Mesenchymal stem cell (in vitro differentiated cells and primary cell): ENCODE measurements at regions not wholly inside any gene's neighbourhood (a gene's known extent, or its start where the extent isn't known, plus 50 kb on each side); places are given as distances from the start of the nearest gene placed in this dataset.
A peak's percentile ranks its signal among the peaks of the same experiment; 100 is the strongest.

Experiments
- DNase-seq: peaks from one replicate; pipeline ENCODE4 v3.0.0-alpha.2; 2013
- H2AFZ ChIP-seq: one replicate; pipeline ENCODE4 v1.6.1; 2013; ENCODE audit warnings: low read depth, mild to moderate bottlenecking, control low read depth, inconsistent platforms, low read length, moderate library complexity
- H2AK5ac ChIP-seq: 2 replicates; pipeline ENCODE4 v1.6.1; 2013; ENCODE audit warnings: low read length, moderate library complexity, mild to moderate bottlenecking, inconsistent platforms; ENCODE audit not compliant: severe bottlenecking
- H2BK120ac ChIP-seq: one replicate; pipeline ENCODE4 v1.6.1; 2013; ENCODE audit warnings: low read depth, mild to moderate bottlenecking, inconsistent platforms, low read length, moderate library complexity
- H2BK12ac ChIP-seq, 2 experiments: one replicate each; pipeline ENCODE4 v1.6.1; 2013; ENCODE audit warnings: inconsistent platforms in 2 of 2, low read length in 2 of 2, mild to moderate bottlenecking in 2 of 2, moderate library complexity in 2 of 2, control low read depth in 1 of 2
- H2BK15ac ChIP-seq: one replicate; pipeline ENCODE4 v1.6.1; 2013; ENCODE audit warnings: mild to moderate bottlenecking, low read depth, inconsistent platforms; ENCODE audit not compliant: poor library complexity, severe bottlenecking
- H2BK5ac ChIP-seq: 2 replicates; pipeline ENCODE4 v1.6.1; 2013; ENCODE audit warnings: low read depth, mild to moderate bottlenecking, low read length, control low read depth, inconsistent platforms; ENCODE audit not compliant: poor library complexity, severe bottlenecking
- H3K14ac ChIP-seq, 2 experiments: one replicate each; pipeline ENCODE4 v1.6.1; 2013; ENCODE audit warnings: inconsistent platforms in 2 of 2, low read length in 2 of 2, control low read depth in 1 of 2, mild to moderate bottlenecking in 1 of 2, moderate library complexity in 1 of 2
- H3K18ac ChIP-seq, 2 experiments: one replicate each; pipeline ENCODE4 v1.6.1; 2013; ENCODE audit warnings: inconsistent platforms in 2 of 2, low read length in 2 of 2, control low read depth in 1 of 2, low read depth in 1 of 2, mild to moderate bottlenecking in 1 of 2
- H3K23ac ChIP-seq, 2 experiments: one replicate each; pipeline ENCODE4 v1.6.1; 2013; ENCODE audit warnings: inconsistent platforms in 2 of 2, low read length in 2 of 2, mild to moderate bottlenecking in 2 of 2, moderate library complexity in 2 of 2, control low read depth in 1 of 2
- H3K27ac ChIP-seq: 2 replicates; pipeline ENCODE4 v1.5.1; 2013; ENCODE audit warnings: mild to moderate bottlenecking, moderate library complexity, low read length, control low read depth, inconsistent platforms; ENCODE audit not compliant: poor library complexity, severe bottlenecking
- H3K27me3 ChIP-seq, 2 experiments: 2 replicates each; pipeline versions ENCODE4 v1.6.1 to v1.7.0; 2013; ENCODE audit warnings: low read length in 2 of 2, mild to moderate bottlenecking in 2 of 2, moderate library complexity in 2 of 2, control low read depth in 1 of 2, inconsistent platforms in 1 of 2; ENCODE audit not compliant: control insufficient read depth in 1 of 2, insufficient read depth in 1 of 2
- H3K36me3 ChIP-seq, 2 experiments: 2 replicates each; pipeline versions ENCODE4 v1.6.1 to v1.7.0; 2013; ENCODE audit warnings: low read length in 2 of 2, control low read depth in 1 of 2, inconsistent platforms in 1 of 2, low read depth in 1 of 2, mild to moderate bottlenecking in 1 of 2; ENCODE audit not compliant: insufficient read depth in 2 of 2, control insufficient read depth in 1 of 2
- H3K4ac ChIP-seq, 2 experiments: one replicate each; pipeline ENCODE4 v1.6.1; 2013; ENCODE audit warnings: inconsistent platforms in 2 of 2, low read length in 2 of 2, mild to moderate bottlenecking in 2 of 2, moderate library complexity in 2 of 2, control low read depth in 1 of 2, low read depth in 1 of 2
- H3K4me1 ChIP-seq: 2 replicates; pipeline ENCODE4 v1.6.1; 2013; ENCODE audit warnings: low read depth, low read length, control low read depth; ENCODE audit not compliant: control insufficient read depth, insufficient read depth
- H3K4me2 ChIP-seq: 2 replicates; pipeline ENCODE4 v1.6.1; 2013; ENCODE audit warnings: low read length, mild to moderate bottlenecking, inconsistent platforms; ENCODE audit not compliant: poor library complexity, severe bottlenecking
- H3K4me3 ChIP-seq, 2 experiments: 2 replicates each; pipeline versions ENCODE4 v1.5.1 to v1.7.0; 2013; ENCODE audit warnings: low read length in 2 of 2, mild to moderate bottlenecking in 2 of 2, control low read depth in 1 of 2, low read depth in 1 of 2; ENCODE audit not compliant: insufficient read depth in 1 of 2
- H3K79me1 ChIP-seq: replicated peaks from 2 replicates; pipeline ENCODE4 v1.6.1; 2013; ENCODE audit warnings: mild to moderate bottlenecking, control low read depth, low read length, inconsistent platforms; ENCODE audit not compliant: poor library complexity, severe bottlenecking
- H3K9ac ChIP-seq: 2 replicates; pipeline ENCODE4 v1.7.0; 2013; ENCODE audit warnings: mild to moderate bottlenecking, low read length, moderate library complexity
- H3K9me3 ChIP-seq: 2 replicates; pipeline ENCODE4 v1.7.0; 2013; ENCODE audit warnings: mild to moderate bottlenecking, low read length; ENCODE audit not compliant: control insufficient read depth
- H4K8ac ChIP-seq: one replicate; pipeline ENCODE4 v1.6.1; 2013; ENCODE audit warnings: inconsistent platforms, mild to moderate bottlenecking, low read length, moderate library complexity
- H4K91ac ChIP-seq: one replicate; pipeline ENCODE4 v1.6.1; 2013; ENCODE audit warnings: mild to moderate bottlenecking, low read length, inconsistent platforms
- WGBS: methylation state at CpG from one replicate; pipeline ENCODE4 v1.1.7; 2013; ENCODE audit warnings: mixed read lengths; 5-methylcytosine and 5-hydroxymethylcytosine counted together

DNA sequence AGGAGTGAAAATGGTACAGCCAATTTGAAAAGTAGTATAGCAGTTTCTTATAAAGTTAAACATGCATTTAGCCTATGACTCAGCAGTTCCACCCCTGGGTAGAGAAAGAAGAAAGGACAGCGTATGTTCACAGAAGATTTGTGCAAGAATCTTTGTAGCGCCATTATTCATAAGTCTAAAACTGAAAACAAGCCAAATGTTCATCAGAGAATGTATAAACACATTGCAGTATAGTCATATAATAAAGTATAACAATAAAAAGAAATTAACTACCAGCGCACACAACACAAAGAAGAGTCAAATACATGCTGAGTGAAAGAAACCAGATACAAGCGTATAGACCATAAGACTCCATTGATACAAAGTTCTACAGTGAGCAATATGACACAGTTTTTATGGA, 294.0 kb downstream of the SAMD5 start:
- H3K4me1 ChIP-seq, result no peaks in the 10 kb centered on the region

DNA sequence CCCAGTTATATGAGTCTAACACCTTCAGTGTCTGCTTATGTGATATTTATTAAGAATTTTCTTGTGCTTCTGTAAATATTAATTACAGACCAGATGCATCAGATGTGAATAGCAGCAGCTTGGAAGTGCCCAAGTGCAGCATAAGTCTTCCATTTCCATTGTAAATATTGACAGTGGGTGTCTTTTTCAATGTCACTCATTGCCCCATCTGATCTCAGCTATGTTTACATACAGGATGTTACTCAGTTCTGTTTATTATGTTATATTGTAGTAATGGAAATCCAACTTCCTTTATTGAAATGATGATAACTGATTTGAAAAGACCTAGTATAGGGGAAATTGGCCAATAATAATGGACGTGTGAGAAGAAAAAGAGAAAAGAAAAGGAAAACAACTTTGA, 296.7 kb downstream of the SAMD5 start:
- no peaks in the 10 kb centered on the region for H3K79me1 ChIP-seq
- no peak for DNase-seq
- no peaks in the 10 kb centered on the region for H3K36me3 ChIP-seq
- H3K9ac ChIP-seq, result no peak overlapping the region
- H2BK12ac ChIP-seq, result no peak overlapping the region
- no peaks in the 10 kb centered on the region for H3K27me3 ChIP-seq
- no peaks in the 10 kb centered on the region for H3K4me1 ChIP-seq
- no peak overlapping the region for H4K8ac ChIP-seq
- no peak overlapping the region for H3K27ac ChIP-seq
- no peak overlapping the region for H3K14ac ChIP-seq
- H3K9me3 ChIP-seq, result peaks cover 5% of the 10 kb centered on the region
- no peak overlapping the region for H3K4me2 ChIP-seq
- no peak overlapping the region for H2BK5ac ChIP-seq
- H2AK5ac ChIP-seq, result no peak overlapping the region
- no peak overlapping the region for H2BK15ac ChIP-seq
- H2AFZ ChIP-seq, result no peak overlapping the region
- no peak overlapping the region for H3K18ac ChIP-seq
- H3K23ac ChIP-seq, result no peak overlapping the region
- 75% methylated on average over 1 of the region's 1 CpG for WGBS
- H4K91ac ChIP-seq, result no peak overlapping the region
- H3K4ac ChIP-seq, result no peak overlapping the region
- H3K4me3 ChIP-seq, result no peak overlapping the region
- no peak overlapping the region for H2BK120ac ChIP-seq

More for the DNA sequence above, 294.0 kb downstream of the SAMD5 start:
- no peak overlapping the region for H3K4me3 ChIP-seq
- H3K23ac ChIP-seq, result no peak overlapping the region
- no peak overlapping the region for H2BK5ac ChIP-seq
- H3K9me3 ChIP-seq, result peaks cover 5% of the 10 kb centered on the region
- 100% methylated on average over 2 of the region's 4 CpGs for WGBS
- DNase-seq, result peak; percentile 26
- H3K14ac ChIP-seq, result no peak overlapping the region
- no peak overlapping the region for H3K9ac ChIP-seq
- H2AFZ ChIP-seq, result no peak overlapping the region
- H3K36me3 ChIP-seq, result no peaks in the 10 kb centered on the region
- H4K91ac ChIP-seq, result no peak overlapping the region
- H3K27me3 ChIP-seq, result no peaks in the 10 kb centered on the region
- no peak overlapping the region for H3K4me2 ChIP-seq
- no peak overlapping the region for H2BK15ac ChIP-seq
- no peaks in the 10 kb centered on the region for H3K79me1 ChIP-seq
- H3K27ac ChIP-seq, result no peak overlapping the region
- H2AK5ac ChIP-seq, result no peak overlapping the region
- no peak overlapping the region for H2BK12ac ChIP-seq
- no peak overlapping the region for H3K4ac ChIP-seq
- no peak overlapping the region for H2BK120ac ChIP-seq
- no peak overlapping the region for H3K18ac ChIP-seq
- no peak overlapping the region for H4K8ac ChIP-seq

DNA sequence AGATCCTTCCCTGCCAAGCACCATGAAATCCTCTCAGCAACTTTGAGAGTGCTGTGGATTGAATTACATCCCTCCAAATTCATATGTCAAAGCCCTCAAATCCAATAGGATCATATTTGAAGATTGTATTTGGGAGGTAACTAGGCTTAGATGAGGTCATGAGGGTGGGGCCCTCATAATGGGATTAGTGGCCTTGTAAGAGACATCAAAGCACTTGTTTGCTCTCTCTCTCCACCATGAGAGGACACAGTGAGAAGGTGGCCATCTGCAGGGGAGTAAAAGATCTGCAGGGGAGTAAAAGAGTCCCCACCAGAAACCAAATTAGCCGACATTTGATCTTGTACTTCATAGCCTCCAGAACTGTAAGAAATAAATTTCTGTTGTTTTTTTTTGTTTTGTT, 298.2 kb downstream of the SAMD5 start:
- no peak overlapping the region for H3K4ac ChIP-seq
- no CpG with 5 or more reads among the region's 1 CpG for WGBS

DNA sequence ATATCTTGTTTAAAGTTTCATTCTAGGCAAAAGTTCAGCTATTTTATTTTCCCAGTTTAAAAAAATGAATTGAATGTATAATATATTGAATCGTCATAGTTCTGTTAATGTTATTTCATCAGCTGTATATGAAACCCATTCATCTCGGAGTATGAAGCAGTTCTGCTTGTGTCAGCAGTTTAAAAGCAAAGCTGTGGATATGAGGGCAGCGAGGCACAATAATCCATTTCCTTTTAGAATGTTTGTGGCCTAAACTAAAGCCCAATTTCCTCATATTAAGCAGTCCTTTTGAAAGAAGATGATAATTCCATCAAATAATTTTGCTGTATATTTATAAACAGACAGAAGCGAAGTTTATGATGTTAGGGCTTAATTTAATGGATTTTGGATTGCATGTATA, 300.1 kb downstream of the SAMD5 start:
- no peak overlapping the region for H4K8ac ChIP-seq
- H2BK12ac ChIP-seq, result no peak overlapping the region
- no peak overlapping the region for H3K27ac ChIP-seq
- H3K14ac ChIP-seq, result no peak overlapping the region
- no peak overlapping the region for H2AK5ac ChIP-seq
- H3K4me1 ChIP-seq, result no peaks in the 10 kb centered on the region
- DNase-seq, result no peak
- H3K36me3 ChIP-seq, result no peaks in the 10 kb centered on the region
- no peak overlapping the region for H2AFZ ChIP-seq
- H2BK5ac ChIP-seq, result no peak overlapping the region
- no peak overlapping the region for H3K18ac ChIP-seq
- H3K9me3 ChIP-seq, result peaks cover 5% of the 10 kb centered on the region
- no peak overlapping the region for H2BK15ac ChIP-seq
- no peaks in the 10 kb centered on the region for H3K79me1 ChIP-seq
- H3K4ac ChIP-seq, result no peak overlapping the region
- no peak overlapping the region for H2BK120ac ChIP-seq
- H3K9ac ChIP-seq, result no peak overlapping the region
- no peak overlapping the region for H3K4me3 ChIP-seq
- H3K23ac ChIP-seq, result no peak overlapping the region
- no peaks in the 10 kb centered on the region for H3K27me3 ChIP-seq
- H3K4me2 ChIP-seq, result no peak overlapping the region
- WGBS, result 88% methylated on average over 3 of the region's 4 CpGs
- H4K91ac ChIP-seq, result no peak overlapping the region

More for the DNA sequence above, 298.2 kb downstream of the SAMD5 start:
- Histone ChIP-seq H3K79me1 (no peaks in the 10 kb centered on the region), H2AK5ac (no peak overlapping the region), H3K4me1 (no peaks in the 10 kb centered on the region), H3K36me3 (no peaks in the 10 kb centered on the region), H3K18ac (no peak overlapping the region), H4K91ac (no peak overlapping the region), H3K23ac (no peak overlapping the region), H3K27me3 (no peaks in the 10 kb centered on the region), H3K9ac (no peak overlapping the region), H3K14ac (no peak overlapping the region), H3K9me3 (peaks cover 5% of the 10 kb centered on the region), H2BK5ac (no peak overlapping the region), H4K8ac (no peak overlapping the region), H2BK120ac (no peak overlapping the region), H3K4me3 (no peak overlapping the region), H2BK15ac (no peak overlapping the region), H3K27ac (no peak overlapping the region), H2BK12ac (no peak overlapping the region), H3K4me2 (no peak overlapping the region), H2AFZ (no peak overlapping the region)
- no peak for DNase-seq
